Fibroblast of mammary gland (primary cell): ENCODE measurements at regions not wholly inside any gene's neighbourhood (a gene's known extent, or its start where the extent isn't known, plus 50 kb on each side); places are given as distances from the start of the nearest gene placed in this dataset.
"Not testable (repeated sequence)": the region's sequence is repeated elsewhere in the genome, so short reads cannot be mapped to it uniquely, and the experiment has no call there.

Source experiments
- DNase-seq: peaks from one replicate; pipeline ENCODE4 v3.0.0-alpha.2; 2010; ENCODE audit warnings: low read depth
- H3K4me3 ChIP-seq: 2 replicates; pipeline ENCODE4 v1.5.1; 2011; ENCODE audit warnings: low read depth, mild to moderate bottlenecking, low read length, moderate library complexity; ENCODE audit not compliant: control insufficient read depth

GRCh38 chr15:101965860-101966259 lies 153.9 kb downstream of the OR4F15 start:
- DNase-seq, result not testable (repeated sequence)

GRCh38 chr15:101967364-101967763 lies 155.4 kb downstream of the OR4F15 start:
- H3K4me3 ChIP-seq, DNase-seq: not testable (repeated sequence)

More at GRCh38 chr15:101965860-101966259, 153.9 kb downstream of the OR4F15 start:
- not testable (repeated sequence) for H3K4me3 ChIP-seq

- not testable (repeated sequence) for H3K4me3 ChIP-seq, DNase-seq
Observed at GRCh38 chr15:101970605-101971004, 158.6 kb downstream of the OR4F15 start.

GRCh38 chr15:101977281-101977680 lies 165.3 kb downstream of the OR4F15 start:
- not testable (repeated sequence) for H3K4me3 ChIP-seq, DNase-seq

GRCh38 chr15:101980206-101980910 lies 168.4 kb downstream of the OR4F15 start:
- DNase-seq, result peak; percentile 11
- not testable (repeated sequence) for H3K4me3 ChIP-seq
